Pons (tissue), 1 donor: ENCODE measurements at regions not wholly inside any gene's neighbourhood (a gene's known extent, or its start where the extent isn't known, plus 50 kb on each side); places are given as distances from the start of the nearest gene placed in this dataset.
A peak's percentile ranks its signal among the peaks of the same experiment; 100 is the strongest.
"Not testable (repeated sequence)": the region's sequence is repeated elsewhere in the genome, so short reads cannot be mapped to it uniquely, and the experiment has no call there.

ENCODE experiments used
- DNase-seq: peaks from one replicate; pipeline ENCODE4 v3.0.0-alpha.2; 2016; ENCODE audit warnings: low spot score

GRCh38 chr7:67475293-67475692 lies 478.7 kb downstream of the TYW1 start:
- DNase-seq: no peak

- DNase-seq: no peak
Measured at GRCh38 chr7:67478066-67478465, 481.4 kb downstream of the TYW1 start.

- peak; percentile 71 for DNase-seq
Measured at GRCh38 chr7:67484244-67484751, 487.7 kb downstream of the TYW1 start.

- no peak for DNase-seq
Measured at GRCh38 chr7:67486401-67486800, 489.8 kb downstream of the TYW1 start.

GRCh38 chr7:67487316-67487715 lies 490.7 kb downstream of the TYW1 start:
- DNase-seq: no peak

GRCh38 chr7:67489881-67490280 lies 493.2 kb downstream of the TYW1 start:
- no peak for DNase-seq

- no peak for DNase-seq
Measured at GRCh38 chr7:67493366-67493765, 496.7 kb downstream of the TYW1 start.

GRCh38 chr7:67496589-67496988 lies 500.0 kb downstream of the TYW1 start:
- DNase-seq: no peak

GRCh38 chr7:67497914-67498313 lies 501.3 kb downstream of the TYW1 start:
- DNase-seq: not testable (repeated sequence)

GRCh38 chr7:67502929-67503328 lies 506.3 kb downstream of the TYW1 start:
- no peak for DNase-seq

- DNase-seq: no peak
Measured at GRCh38 chr7:67505449-67505848, 508.8 kb downstream of the TYW1 start.

GRCh38 chr7:67512481-67512880 lies 515.8 kb downstream of the TYW1 start:
- no peak for DNase-seq

GRCh38 chr7:67518580-67518979 lies 521.9 kb downstream of the TYW1 start:
- no peak for DNase-seq

- DNase-seq: no peak
Measured at GRCh38 chr7:67519171-67519570, 522.5 kb downstream of the TYW1 start.

GRCh38 chr7:67522504-67522903 lies 525.9 kb downstream of the TYW1 start:
- no peak for DNase-seq

- no peak for DNase-seq
Measured at GRCh38 chr7:67523713-67524112, 527.1 kb downstream of the TYW1 start.

GRCh38 chr7:67525588-67525987 lies 529.0 kb downstream of the TYW1 start:
- DNase-seq: no peak

GRCh38 chr7:67535241-67535989 lies 538.8 kb downstream of the TYW1 start:
- DNase-seq: no peak

- no peak for DNase-seq
Measured at GRCh38 chr7:67542916-67543315, 546.3 kb downstream of the TYW1 start.

GRCh38 chr7:67547183-67547907 lies 550.7 kb downstream of the TYW1 start:
- DNase-seq: no peak

GRCh38 chr7:67549126-67549525 lies 552.5 kb downstream of the TYW1 start:
- DNase-seq: no peak

- DNase-seq: no peak
Measured at GRCh38 chr7:67550801-67551436, 554.3 kb downstream of the TYW1 start.

GRCh38 chr7:67552738-67553137 lies 556.1 kb downstream of the TYW1 start:
- DNase-seq: no peak
